ENCODE measurements at regions not wholly inside any gene's neighbourhood (a gene's known extent, or its start where the extent isn't known, plus 50 kb on each side); places are given as distances from the start of the nearest gene placed in this dataset.

GRCh38 chrX:36543499-36543898 lies 464.7 kb upstream of the FAM47C start:
- intact Hi-C loops (cut with DNase I), result no loop called here
- Histone ChIP-seq H3K4me1 (no peaks in the 10 kb centered on the region), H3K9me3 (no peaks in the 10 kb centered on the region), H3K4me3 (no peak overlapping the region), H3K27ac (no peak overlapping the region), H3K36me3 (no peaks in the 10 kb centered on the region), H3K27me3 (no peaks in the 10 kb centered on the region)
- no peak for TF ChIP-seq POLR2A (IDR thresholded peaks at IDR 0.05)
- TF ChIP-seq, protein P1, sequence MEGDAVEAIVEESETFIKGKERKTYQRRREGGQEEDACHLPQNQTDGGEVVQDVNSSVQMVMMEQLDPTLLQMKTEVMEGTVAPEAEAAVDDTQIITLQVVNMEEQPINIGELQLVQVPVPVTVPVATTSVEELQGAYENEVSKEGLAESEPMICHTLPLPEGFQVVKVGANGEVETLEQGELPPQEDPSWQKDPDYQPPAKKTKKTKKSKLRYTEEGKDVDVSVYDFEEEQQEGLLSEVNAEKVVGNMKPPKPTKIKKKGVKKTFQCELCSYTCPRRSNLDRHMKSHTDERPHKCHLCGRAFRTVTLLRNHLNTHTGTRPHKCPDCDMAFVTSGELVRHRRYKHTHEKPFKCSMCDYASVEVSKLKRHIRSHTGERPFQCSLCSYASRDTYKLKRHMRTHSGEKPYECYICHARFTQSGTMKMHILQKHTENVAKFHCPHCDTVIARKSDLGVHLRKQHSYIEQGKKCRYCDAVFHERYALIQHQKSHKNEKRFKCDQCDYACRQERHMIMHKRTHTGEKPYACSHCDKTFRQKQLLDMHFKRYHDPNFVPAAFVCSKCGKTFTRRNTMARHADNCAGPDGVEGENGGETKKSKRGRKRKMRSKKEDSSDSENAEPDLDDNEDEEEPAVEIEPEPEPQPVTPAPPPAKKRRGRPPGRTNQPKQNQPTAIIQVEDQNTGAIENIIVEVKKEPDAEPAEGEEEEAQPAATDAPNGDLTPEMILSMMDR (IDR thresholded peaks at IDR 0.05), result no peak
- WGBS, 2 donors, result 22 to 44% methylated on average over 1 of the region's 1 CpG
- no peak for DNase-seq

- intact Hi-C loops (cut with DNase I), result no loop called here
- Histone ChIP-seq H3K9me3 (no peaks in the 10 kb centered on the region), H3K27ac (no peak overlapping the region)
Measured at GRCh38 chrX:36562986-36563385, 445.2 kb upstream of the FAM47C start.

DNA sequence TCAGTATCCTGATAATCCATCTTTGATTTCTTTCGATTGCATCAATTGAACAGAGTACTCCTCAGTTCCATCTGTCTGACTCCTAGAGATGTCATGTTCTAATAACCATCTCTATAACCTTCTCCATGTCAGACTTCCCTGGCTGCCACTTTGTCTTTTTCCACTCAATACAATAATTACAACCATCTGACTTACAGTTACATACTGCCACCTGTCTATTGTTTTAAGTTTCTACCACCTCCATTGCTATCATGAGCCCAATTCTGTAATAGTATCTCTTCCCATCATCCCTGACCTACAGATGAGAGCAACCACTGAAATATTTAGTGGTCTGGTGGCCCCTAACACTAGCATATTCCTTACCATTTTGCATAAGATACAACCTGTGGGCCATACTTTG lies 439.2 kb upstream of the FAM47C start:
- no peaks in the 10 kb centered on the region for H3K4me1 ChIP-seq
- no peak for DNase-seq
- WGBS, 2 donors, result 73 to 75% methylated on average over 1 of the region's 1 CpG
- no peaks in the 10 kb centered on the region for H3K27me3 ChIP-seq
- H3K27ac ChIP-seq, result no peak overlapping the region
- H3K4me3 ChIP-seq, result no peak overlapping the region
- intact Hi-C loops (cut with DNase I), result no loop called here
- H3K9me3 ChIP-seq, result no peaks in the 10 kb centered on the region
- no peaks in the 10 kb centered on the region for H3K36me3 ChIP-seq
- TF ChIP-seq, protein P1 (IDR thresholded peaks at IDR 0.05), result no peak
- TF ChIP-seq POLR2A (IDR thresholded peaks at IDR 0.05), result no peak

More at GRCh38 chrX:36562986-36563385, 445.2 kb upstream of the FAM47C start:
- Histone ChIP-seq H3K4me3 (no peak overlapping the region), H3K4me1 (no peaks in the 10 kb centered on the region), H3K27me3 (no peaks in the 10 kb centered on the region), H3K36me3 (no peaks in the 10 kb centered on the region)
- 47 to 49% methylated on average over 2 of the region's 2 CpGs for WGBS, 2 donors
- DNase-seq, result no peak
- TF ChIP-seq POLR2A (IDR thresholded peaks at IDR 0.05), result no peak
- TF ChIP-seq, protein P1 (IDR thresholded peaks at IDR 0.05), result no peak

DNA sequence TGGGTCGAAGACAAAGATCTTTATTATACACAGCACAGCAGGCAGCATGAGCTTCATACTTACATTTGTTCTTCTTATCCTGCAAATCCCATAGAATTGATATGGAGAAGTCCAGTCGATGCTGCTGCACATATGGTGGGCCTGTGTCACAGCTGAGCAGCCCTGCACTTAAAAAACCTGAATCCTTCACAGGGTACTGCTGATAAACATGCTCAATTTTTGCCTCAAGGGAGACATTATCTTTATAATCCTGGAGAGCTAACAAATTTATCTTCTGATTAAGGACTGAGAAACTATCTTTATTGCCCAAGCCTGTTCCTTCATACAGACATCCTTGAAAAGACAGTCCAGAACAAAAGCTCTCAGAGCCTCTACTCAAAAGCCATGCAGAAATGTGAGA lies 434.4 kb upstream of the FAM47C start:
- Histone ChIP-seq H3K4me3 (no peak overlapping the region), H3K36me3 (no peaks in the 10 kb centered on the region), H3K27ac (no peak overlapping the region), H3K4me1 (no peaks in the 10 kb centered on the region), H3K9me3 (no peaks in the 10 kb centered on the region), H3K27me3 (no peaks in the 10 kb centered on the region)
- intact Hi-C loops (cut with DNase I), result no loop called here
- TF ChIP-seq, protein P1 (IDR thresholded peaks at IDR 0.05), result no peak
- TF ChIP-seq POLR2A (IDR thresholded peaks at IDR 0.05), result no peak
- DNase-seq, result no peak
- 39 to 46% methylated on average over 2 of the region's 2 CpGs for WGBS, 2 donors

DNA sequence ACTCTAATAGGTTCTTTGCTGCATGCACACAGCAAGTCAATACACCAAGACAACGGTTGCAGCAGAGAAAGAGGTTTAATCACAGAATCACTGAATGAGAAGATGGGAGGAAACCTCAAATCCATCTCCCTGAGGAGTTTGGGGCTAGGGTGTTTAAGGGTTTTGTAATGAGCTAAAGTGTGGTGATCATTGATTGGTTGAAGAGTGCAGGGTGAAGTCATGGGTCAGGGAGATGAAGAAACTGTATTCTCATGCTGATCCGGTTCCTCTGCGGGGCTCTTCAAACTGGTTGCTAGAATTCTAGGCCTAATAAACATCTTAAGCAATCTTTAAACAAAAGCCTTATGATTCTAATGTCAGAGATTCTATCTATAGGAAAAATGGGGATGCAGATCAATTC lies 432.5 kb upstream of the FAM47C start:
- H3K9me3 ChIP-seq, result no peaks in the 10 kb centered on the region
- no peaks in the 10 kb centered on the region for H3K36me3 ChIP-seq
- intact Hi-C loops (cut with DNase I), result no loop called here
- H3K4me3 ChIP-seq, result no peak overlapping the region
- WGBS, 2 donors, result 67 to 74% methylated on average over 3 of the region's 3 CpGs
- DNase-seq, result no peak
- H3K27ac ChIP-seq, result no peak overlapping the region
- TF ChIP-seq POLR2A (IDR thresholded peaks at IDR 0.05), result no peak
- TF ChIP-seq, protein P1 (IDR thresholded peaks at IDR 0.05), result no peak
- H3K27me3 ChIP-seq, result no peaks in the 10 kb centered on the region
- no peaks in the 10 kb centered on the region for H3K4me1 ChIP-seq
